ENCODE measurements at regions not wholly inside any gene's neighbourhood (a gene's known extent, or its start where the extent isn't known, plus 50 kb on each side); places are given as distances from the start of the nearest gene placed in this dataset.

GRCh38 chr9:78574354-78575045, 277.6 kb downstream of the PSAT1 start:
- H3K9me3 ChIP-seq (replicated peaks in 1 of 2; ENCODE audit: control insufficient read depth in 1 of 2, insufficient read depth in 1 of 2, low read length in 2 of 2) = no peaks in the 10 kb centered on the region
- Mint-ChIP-seq H3K9me3 (no peaks in the 10 kb centered on the region), H3K4me1 (no peaks in the 10 kb centered on the region), H3K36me3 (no peaks in the 10 kb centered on the region), H3K27ac (no peak overlapping the region), H3K27me3 (ENCODE audit: low read depth in 3 of 3) (no peaks in the 10 kb centered on the region), H3K4me3 (no peak overlapping the region)
- DNase-seq = no peak
- no peak overlapping the region for H3K4me3 ChIP-seq (replicated peaks in 1 of 3; ENCODE audit: low read depth in 2 of 3, low read length in 3 of 3)
- WGBS (ENCODE audit: insufficient coverage) = 96% methylated on average over 4 of the region's 7 CpGs
- H3K9ac ChIP-seq (ENCODE audit: insufficient read depth, low read length, poor library complexity, severe bottlenecking) = no peak overlapping the region
- H3K4me2 ChIP-seq (replicated peaks; ENCODE audit: extremely low read depth, low read length, poor library complexity, severe bottlenecking) = no peak overlapping the region
- no peaks in the 10 kb centered on the region for H3K27me3 ChIP-seq (ENCODE audit: control insufficient read depth in 2 of 2, insufficient read depth in 2 of 2, low read length in 2 of 2)
- TF ChIP-seq CTCF (IDR thresholded peaks at IDR 0.05) = no peak
- H3K27ac ChIP-seq (ENCODE audit: low read depth in 1 of 2, low read length in 2 of 2) = no peak overlapping the region
- no peaks in the 10 kb centered on the region for H3K4me1 ChIP-seq (ENCODE audit: control insufficient read depth in 1 of 2, insufficient read depth in 2 of 2, low read length in 2 of 2)
- intact Hi-C loops (cut with micrococcal nuclease) = no loop called here
- H2AFZ ChIP-seq (ENCODE audit: insufficient read depth, low read depth, low read length, poor library complexity, severe bottlenecking) = no peak overlapping the region
- no peaks in the 10 kb centered on the region for H3K36me3 ChIP-seq (replicated peaks in 1 of 2; ENCODE audit: control insufficient read depth in 1 of 2, insufficient read depth in 2 of 2, low read length in 2 of 2)
- H3K79me2 ChIP-seq (ENCODE audit: insufficient read depth, low read length) = no peaks in the 10 kb centered on the region
- H4K20me1 ChIP-seq (ENCODE audit: insufficient read depth, low read length) = no peaks in the 10 kb centered on the region

GRCh38 chr9:78575081-78575480, 278.2 kb downstream of the PSAT1 start:
- H3K4me1 ChIP-seq (ENCODE audit: control insufficient read depth in 1 of 2, insufficient read depth in 2 of 2, low read length in 2 of 2) = no peaks in the 10 kb centered on the region
- no peak overlapping the region for H3K4me3 ChIP-seq (replicated peaks in 1 of 3; ENCODE audit: low read depth in 2 of 3, low read length in 3 of 3)
- no peaks in the 10 kb centered on the region for H3K9me3 ChIP-seq (replicated peaks in 1 of 2; ENCODE audit: control insufficient read depth in 1 of 2, insufficient read depth in 1 of 2, low read length in 2 of 2)
- no peaks in the 10 kb centered on the region for H3K4me1 Mint-ChIP-seq
- WGBS (ENCODE audit: insufficient coverage) = 54% methylated on average over 4 of the region's 4 CpGs
- no peaks in the 10 kb centered on the region for H3K27me3 Mint-ChIP-seq (ENCODE audit: low read depth in 3 of 3)
- no peak overlapping the region for H3K27ac ChIP-seq (ENCODE audit: low read depth in 1 of 2, low read length in 2 of 2)
- no peaks in the 10 kb centered on the region for H3K9me3 Mint-ChIP-seq
- no peaks in the 10 kb centered on the region for H4K20me1 ChIP-seq (ENCODE audit: insufficient read depth, low read length)
- no peaks in the 10 kb centered on the region for H3K27me3 ChIP-seq (ENCODE audit: control insufficient read depth in 2 of 2, insufficient read depth in 2 of 2, low read length in 2 of 2)
- H3K4me3 Mint-ChIP-seq = no peak overlapping the region
- H3K36me3 ChIP-seq (replicated peaks in 1 of 2; ENCODE audit: control insufficient read depth in 1 of 2, insufficient read depth in 2 of 2, low read length in 2 of 2) = no peaks in the 10 kb centered on the region
- no peak overlapping the region for H2AFZ ChIP-seq (ENCODE audit: insufficient read depth, low read depth, low read length, poor library complexity, severe bottlenecking)
- intact Hi-C loops (cut with micrococcal nuclease) = no loop called here
- H3K36me3 Mint-ChIP-seq = no peaks in the 10 kb centered on the region
- TF ChIP-seq CTCF (IDR thresholded peaks at IDR 0.05) = no peak
- no peaks in the 10 kb centered on the region for H3K79me2 ChIP-seq (ENCODE audit: insufficient read depth, low read length)
- no peak for DNase-seq
- no peak overlapping the region for H3K27ac Mint-ChIP-seq
- no peak overlapping the region for H3K9ac ChIP-seq (ENCODE audit: insufficient read depth, low read length, poor library complexity, severe bottlenecking)
- no peak overlapping the region for H3K4me2 ChIP-seq (replicated peaks; ENCODE audit: extremely low read depth, low read length, poor library complexity, severe bottlenecking)

Measured in CD14-positive monocyte (primary cell).